Smooth muscle cell (in vitro differentiated cells): ENCODE measurements at regions not wholly inside any gene's neighbourhood (a gene's known extent, or its start where the extent isn't known, plus 50 kb on each side); places are given as distances from the start of the nearest gene placed in this dataset.

ENCODE experiments used
- DNase-seq: peaks from one replicate; lab custom pipeline; 2025; ENCODE audit not compliant: unreplicated experiment; lab: John Stamatoyannopoulos, UW
- H2AFZ ChIP-seq: fragments of 200-600 bp; sonication (generic); 2 replicates; pipeline ENCODE4 v1.6.0; 2016; ENCODE audit warnings: antibody characterized with exemption, low read depth, mild to moderate bottlenecking
- H3F3A ChIP-seq: fragments of 200-600 bp; sonication (generic); 2 replicates; pipeline ENCODE4 v1.6.0; 2017; ENCODE audit warnings: antibody characterized with exemption, low read depth
- H3K27ac ChIP-seq: fragments of 200-600 bp; sonication (generic); 2 replicates; pipeline ENCODE4 v1.5.1; 2016; ENCODE audit warnings: low read depth, mild to moderate bottlenecking
- H3K27me3 ChIP-seq: fragments of 200-600 bp; sonication (generic); 2 replicates; pipeline ENCODE4 v1.6.1; 2016; ENCODE audit warnings: low read depth, mild to moderate bottlenecking
- H3K36me3 ChIP-seq: fragments of 200-600 bp; sonication (generic); 2 replicates; pipeline ENCODE4 v1.5.1; 2016; ENCODE audit warnings: low read depth
- H3K4me1 ChIP-seq: fragments of 200-600 bp; sonication (generic); 2 replicates; pipeline ENCODE4 v1.5.1; 2016; ENCODE audit warnings: low read depth
- H3K4me2 ChIP-seq: fragments of 200-600 bp; sonication (generic); 2 replicates; pipeline ENCODE4 v1.6.0; 2016; ENCODE audit warnings: mild to moderate bottlenecking
- H3K4me3 ChIP-seq: fragments of 200-600 bp; sonication (generic); 2 replicates; pipeline ENCODE4 v1.5.1; 2016; ENCODE audit warnings: mild to moderate bottlenecking
- H3K79me2 ChIP-seq: fragments of 200-600 bp; sonication (generic); 2 replicates; pipeline ENCODE4 v1.6.0; 2016; ENCODE audit warnings: low read depth, mild to moderate bottlenecking
- H3K9ac ChIP-seq: fragments of 200-600 bp; sonication (generic); 2 replicates; pipeline ENCODE4 v1.6.0; 2016; ENCODE audit warnings: low read depth
- H3K9me3 ChIP-seq: fragments of 200-600 bp; sonication (generic); replicated peaks from 2 replicates; pipeline ENCODE4 v1.5.1; 2016; ENCODE audit warnings: low read depth
- H4K20me1 ChIP-seq: fragments of 200-600 bp; sonication (generic); 2 replicates; pipeline ENCODE4 v1.6.0; 2016; ENCODE audit warnings: low read depth
- WGBS: methylation state at CpG from one replicate; pipeline ENCODE4 v1.1.7; 2016; ENCODE audit warnings: low lambda C conversion rate; 5-methylcytosine and 5-hydroxymethylcytosine counted together
- TF ChIP-seq, protein P1 (sequence below): fragments of 200-600 bp; sonication (generic); IDR thresholded peaks from 2 replicates; pipeline ENCODE4 v1.5.1; 2017; ENCODE audit warnings: borderline replicate concordance, mild to moderate bottlenecking, antibody characterized with exemption; ENCODE audit not compliant: insufficient read depth, poor library complexity, severe bottlenecking

- Histone ChIP-seq H3K9me3 (peaks cover 9% of the 10 kb centered on the region), H3K27ac (no peak overlapping the region), H3K9ac (no peak overlapping the region), H3K27me3 (no peaks in the 10 kb centered on the region), H4K20me1 (no peaks in the 10 kb centered on the region), H3F3A (no peaks in the 10 kb centered on the region), H3K4me3 (no peak overlapping the region), H3K36me3 (no peaks in the 10 kb centered on the region), H3K4me1 (no peaks in the 10 kb centered on the region), H3K79me2 (no peaks in the 10 kb centered on the region), H3K4me2 (no peak overlapping the region), H2AFZ (no peak overlapping the region)
- TF ChIP-seq, protein P1, sequence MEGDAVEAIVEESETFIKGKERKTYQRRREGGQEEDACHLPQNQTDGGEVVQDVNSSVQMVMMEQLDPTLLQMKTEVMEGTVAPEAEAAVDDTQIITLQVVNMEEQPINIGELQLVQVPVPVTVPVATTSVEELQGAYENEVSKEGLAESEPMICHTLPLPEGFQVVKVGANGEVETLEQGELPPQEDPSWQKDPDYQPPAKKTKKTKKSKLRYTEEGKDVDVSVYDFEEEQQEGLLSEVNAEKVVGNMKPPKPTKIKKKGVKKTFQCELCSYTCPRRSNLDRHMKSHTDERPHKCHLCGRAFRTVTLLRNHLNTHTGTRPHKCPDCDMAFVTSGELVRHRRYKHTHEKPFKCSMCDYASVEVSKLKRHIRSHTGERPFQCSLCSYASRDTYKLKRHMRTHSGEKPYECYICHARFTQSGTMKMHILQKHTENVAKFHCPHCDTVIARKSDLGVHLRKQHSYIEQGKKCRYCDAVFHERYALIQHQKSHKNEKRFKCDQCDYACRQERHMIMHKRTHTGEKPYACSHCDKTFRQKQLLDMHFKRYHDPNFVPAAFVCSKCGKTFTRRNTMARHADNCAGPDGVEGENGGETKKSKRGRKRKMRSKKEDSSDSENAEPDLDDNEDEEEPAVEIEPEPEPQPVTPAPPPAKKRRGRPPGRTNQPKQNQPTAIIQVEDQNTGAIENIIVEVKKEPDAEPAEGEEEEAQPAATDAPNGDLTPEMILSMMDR, result no peak
- no peak for DNase-seq
- WGBS, result 56% methylated on average over 3 of the region's 3 CpGs
These were observed 77.1 kb downstream of the CBLN4 start for GRCh38 chr20:55928266-55928665.

GRCh38 chr20:55919956-55920355 lies 85.4 kb downstream of the CBLN4 start:
- H3K36me3 ChIP-seq, result no peaks in the 10 kb centered on the region
- no peak overlapping the region for H3K4me3 ChIP-seq
- H3K27me3 ChIP-seq, result no peaks in the 10 kb centered on the region
- no peak overlapping the region for H2AFZ ChIP-seq
- no peak for DNase-seq
- H3K4me1 ChIP-seq, result no peaks in the 10 kb centered on the region
- no peak overlapping the region for H3K4me2 ChIP-seq
- H3K9ac ChIP-seq, result no peak overlapping the region
- no peaks in the 10 kb centered on the region for H3K79me2 ChIP-seq
- TF ChIP-seq, protein P1, result no peak
- H3K9me3 ChIP-seq, result peaks cover 5% of the 10 kb centered on the region
- no peaks in the 10 kb centered on the region for H3F3A ChIP-seq
- no peak overlapping the region for H3K27ac ChIP-seq
- H4K20me1 ChIP-seq, result no peaks in the 10 kb centered on the region

- DNase-seq, result no peak
- Histone ChIP-seq H4K20me1 (no peaks in the 10 kb centered on the region), H3K36me3 (no peaks in the 10 kb centered on the region), H2AFZ (no peak overlapping the region), H3K79me2 (no peaks in the 10 kb centered on the region), H3K4me2 (no peak overlapping the region), H3K9me3 (peaks cover 6% of the 10 kb centered on the region), H3K4me3 (no peak overlapping the region), H3F3A (no peaks in the 10 kb centered on the region), H3K27ac (no peak overlapping the region), H3K9ac (no peak overlapping the region), H3K4me1 (no peaks in the 10 kb centered on the region), H3K27me3 (no peaks in the 10 kb centered on the region)
- TF ChIP-seq, protein P1, result no peak
- 33% methylated on average over 1 of the region's 1 CpG for WGBS
These were observed 86.0 kb downstream of the CBLN4 start for GRCh38 chr20:55919319-55919718.

- Histone ChIP-seq H2AFZ (no peak overlapping the region), H3F3A (no peaks in the 10 kb centered on the region), H3K4me1 (no peaks in the 10 kb centered on the region), H4K20me1 (no peaks in the 10 kb centered on the region), H3K27me3 (no peaks in the 10 kb centered on the region), H3K27ac (no peak overlapping the region), H3K36me3 (no peaks in the 10 kb centered on the region), H3K4me3 (no peak overlapping the region), H3K4me2 (no peak overlapping the region), H3K79me2 (no peaks in the 10 kb centered on the region), H3K9me3 (peaks cover 6% of the 10 kb centered on the region), H3K9ac (no peak overlapping the region)
- 62% methylated on average over 2 of the region's 2 CpGs for WGBS
- TF ChIP-seq, protein P1, result no peak
- no peak for DNase-seq
These were observed 86.8 kb downstream of the CBLN4 start for GRCh38 chr20:55918471-55918870.
